ENCODE measurements at regions not wholly inside any gene's neighbourhood (a gene's known extent, or its start where the extent isn't known, plus 50 kb on each side); places are given as distances from the start of the nearest gene placed in this dataset.

DNA sequence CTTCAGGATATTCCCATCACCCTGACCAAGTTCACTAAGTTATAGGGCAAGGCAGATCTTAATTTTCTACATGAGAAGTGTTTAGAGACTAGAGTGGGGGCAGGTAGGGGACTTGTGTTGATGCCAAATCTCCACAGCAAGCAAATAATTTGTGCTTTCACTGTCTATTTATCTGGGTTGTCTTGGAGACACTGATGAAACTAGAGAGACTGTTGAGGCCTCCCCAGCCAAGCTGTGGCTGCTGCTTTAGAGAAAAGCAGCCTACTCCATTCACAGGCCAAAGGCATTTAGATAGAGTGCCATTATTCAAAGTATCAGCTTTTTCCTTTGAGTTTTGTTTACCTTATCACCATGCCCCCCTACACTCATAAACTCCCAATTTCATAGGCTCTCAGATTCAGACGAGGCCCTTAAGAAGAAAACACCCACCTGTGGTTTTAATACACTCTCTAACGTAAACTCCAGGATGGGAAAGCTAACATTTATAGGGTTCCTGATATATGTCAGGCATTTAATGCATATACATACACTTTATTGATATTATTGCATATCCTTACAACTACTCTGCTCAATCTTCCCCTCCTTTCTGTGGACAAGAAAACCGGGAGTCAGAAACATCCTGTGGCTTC lies 130.4 kb upstream of the FOXB1 start:
- Histone ChIP-seq H3K9me3 (ENCODE audit: insufficient read depth, low read length, severe bottlenecking) (no peaks in the 10 kb centered on the region), H3K4me3 (ENCODE audit: low read depth in 1 of 2, low read length in 2 of 2) (no peak overlapping the region), H2AFZ (ENCODE audit: low read depth, low read length) (no peak overlapping the region), H4K20me1 (ENCODE audit: insufficient read depth, low read length) (no peaks in the 10 kb centered on the region), H3K4me1 (ENCODE audit: insufficient read depth, low read length) (no peaks in the 10 kb centered on the region), H3K36me3 (ENCODE audit: insufficient read depth, low read length) (no peaks in the 10 kb centered on the region), H3K79me2 (ENCODE audit: insufficient read depth, low read length) (no peaks in the 10 kb centered on the region), H3K4me2 (ENCODE audit: insufficient read depth, low read length) (no peak overlapping the region), H3K27ac (ENCODE audit: low read length) (no peak overlapping the region), H3K9ac (ENCODE audit: low read depth, low read length) (no peak overlapping the region), H3K27me3 (ENCODE audit: insufficient read depth, low read length, poor library complexity) (no peaks in the 10 kb centered on the region)
- TF ChIP-seq, protein P1, sequence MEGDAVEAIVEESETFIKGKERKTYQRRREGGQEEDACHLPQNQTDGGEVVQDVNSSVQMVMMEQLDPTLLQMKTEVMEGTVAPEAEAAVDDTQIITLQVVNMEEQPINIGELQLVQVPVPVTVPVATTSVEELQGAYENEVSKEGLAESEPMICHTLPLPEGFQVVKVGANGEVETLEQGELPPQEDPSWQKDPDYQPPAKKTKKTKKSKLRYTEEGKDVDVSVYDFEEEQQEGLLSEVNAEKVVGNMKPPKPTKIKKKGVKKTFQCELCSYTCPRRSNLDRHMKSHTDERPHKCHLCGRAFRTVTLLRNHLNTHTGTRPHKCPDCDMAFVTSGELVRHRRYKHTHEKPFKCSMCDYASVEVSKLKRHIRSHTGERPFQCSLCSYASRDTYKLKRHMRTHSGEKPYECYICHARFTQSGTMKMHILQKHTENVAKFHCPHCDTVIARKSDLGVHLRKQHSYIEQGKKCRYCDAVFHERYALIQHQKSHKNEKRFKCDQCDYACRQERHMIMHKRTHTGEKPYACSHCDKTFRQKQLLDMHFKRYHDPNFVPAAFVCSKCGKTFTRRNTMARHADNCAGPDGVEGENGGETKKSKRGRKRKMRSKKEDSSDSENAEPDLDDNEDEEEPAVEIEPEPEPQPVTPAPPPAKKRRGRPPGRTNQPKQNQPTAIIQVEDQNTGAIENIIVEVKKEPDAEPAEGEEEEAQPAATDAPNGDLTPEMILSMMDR (IDR thresholded peaks at IDR 0.05; ENCODE audit: borderline replicate concordance, extremely low read depth, low read length, poor library complexity, severe bottlenecking) = no peak
- no peak for TF ChIP-seq EZH2 (IDR thresholded peaks at IDR 0.05; ENCODE audit: borderline replicate concordance, low read depth, low read length, severe bottlenecking)
- DNase-seq (no peak), ATAC-seq (ENCODE audit: insufficient read depth, low read depth) (no peak)

DNA sequence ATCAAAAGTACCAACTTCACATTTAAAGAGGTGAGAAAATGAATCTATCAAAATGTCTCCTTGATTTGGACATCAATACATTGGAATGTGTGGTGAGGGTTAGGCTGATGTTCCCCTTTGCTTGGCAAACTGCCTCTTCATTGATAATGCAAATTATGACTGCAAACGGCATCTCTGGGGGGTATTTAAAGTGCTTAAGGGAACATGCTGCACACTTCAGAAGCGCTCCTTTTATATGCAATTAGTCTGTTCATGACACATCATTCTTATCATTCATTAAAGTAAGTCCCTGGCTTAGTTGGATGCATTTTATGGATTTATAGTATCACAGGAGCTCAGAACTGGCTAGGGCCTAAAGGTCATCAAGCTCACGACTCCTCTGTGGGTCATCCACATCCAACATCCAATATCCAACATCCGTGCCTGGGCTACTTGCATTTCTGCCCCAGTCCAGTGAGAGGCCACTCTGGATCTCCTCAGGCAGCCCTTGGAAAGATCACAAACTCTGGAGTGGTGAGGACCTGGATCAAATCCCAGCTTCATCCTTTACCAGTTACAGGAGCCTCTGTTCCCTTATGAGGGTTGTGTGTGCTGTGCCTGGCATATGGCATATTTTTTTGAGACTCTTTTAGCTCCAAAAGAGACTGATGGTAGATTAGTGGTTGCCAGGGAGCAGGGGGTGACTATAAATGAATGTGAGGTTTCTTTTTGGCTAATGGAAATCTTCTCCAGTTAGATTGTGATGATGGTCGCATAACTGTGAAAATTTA lies 136.8 kb upstream of the FOXB1 start:
- no peak for TF ChIP-seq EZH2 (IDR thresholded peaks at IDR 0.05; ENCODE audit: borderline replicate concordance, low read depth, low read length, severe bottlenecking)
- TF ChIP-seq, protein P1 (IDR thresholded peaks at IDR 0.05; ENCODE audit: borderline replicate concordance, extremely low read depth, low read length, poor library complexity, severe bottlenecking) = no peak
- Histone ChIP-seq H3K4me3 (ENCODE audit: low read depth in 1 of 2, low read length in 2 of 2) (no peak overlapping the region), H3K27ac (ENCODE audit: low read length) (no peak overlapping the region), H4K20me1 (ENCODE audit: insufficient read depth, low read length) (no peaks in the 10 kb centered on the region), H2AFZ (ENCODE audit: low read depth, low read length) (no peak overlapping the region), H3K9ac (ENCODE audit: low read depth, low read length) (no peak overlapping the region), H3K79me2 (ENCODE audit: insufficient read depth, low read length) (no peaks in the 10 kb centered on the region), H3K9me3 (ENCODE audit: insufficient read depth, low read length, severe bottlenecking) (no peaks in the 10 kb centered on the region), H3K27me3 (ENCODE audit: insufficient read depth, low read length, poor library complexity) (no peaks in the 10 kb centered on the region), H3K4me1 (ENCODE audit: insufficient read depth, low read length) (no peaks in the 10 kb centered on the region), H3K4me2 (ENCODE audit: insufficient read depth, low read length) (no peak overlapping the region), H3K36me3 (ENCODE audit: insufficient read depth, low read length) (no peaks in the 10 kb centered on the region)
- DNase-seq (no peak), ATAC-seq (ENCODE audit: insufficient read depth, low read depth) (no peak)

DNA sequence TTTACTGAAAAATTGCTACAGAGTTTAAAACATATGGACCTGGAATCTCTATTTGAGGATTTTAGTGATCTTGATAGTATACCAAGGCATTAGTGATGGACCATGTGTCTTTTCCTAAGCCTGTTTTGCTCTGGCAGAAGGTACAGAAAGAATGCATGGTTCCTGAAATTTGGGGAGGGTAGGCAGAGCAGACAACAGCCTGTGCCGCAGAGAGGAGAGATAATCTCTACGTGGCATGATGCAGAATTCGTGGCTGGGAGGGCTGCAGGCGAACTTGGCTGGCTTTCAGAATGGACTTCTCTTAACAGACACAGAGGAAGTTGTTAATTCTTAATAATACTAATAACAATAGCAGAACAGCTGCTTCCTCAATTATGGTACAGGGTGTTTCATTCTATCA lies 137.5 kb upstream of the FOXB1 start:
- H4K20me1 ChIP-seq (ENCODE audit: insufficient read depth, low read length) = no peaks in the 10 kb centered on the region
- no peaks in the 10 kb centered on the region for H3K9me3 ChIP-seq (ENCODE audit: insufficient read depth, low read length, severe bottlenecking)
- ATAC-seq (ENCODE audit: insufficient read depth, low read depth) = no peak
- H3K4me3 ChIP-seq (ENCODE audit: low read depth in 1 of 2, low read length in 2 of 2) = no peak overlapping the region
- no peak for TF ChIP-seq EZH2 (IDR thresholded peaks at IDR 0.05; ENCODE audit: borderline replicate concordance, low read depth, low read length, severe bottlenecking)
- TF ChIP-seq, protein P1 (IDR thresholded peaks at IDR 0.05; ENCODE audit: borderline replicate concordance, extremely low read depth, low read length, poor library complexity, severe bottlenecking) = no peak
- no peak overlapping the region for H3K4me2 ChIP-seq (ENCODE audit: insufficient read depth, low read length)
- H3K27ac ChIP-seq (ENCODE audit: low read length) = no peak overlapping the region
- no peaks in the 10 kb centered on the region for H3K36me3 ChIP-seq (ENCODE audit: insufficient read depth, low read length)
- DNase-seq = no peak
- H3K27me3 ChIP-seq (ENCODE audit: insufficient read depth, low read length, poor library complexity) = no peaks in the 10 kb centered on the region
- H3K4me1 ChIP-seq (ENCODE audit: insufficient read depth, low read length) = no peaks in the 10 kb centered on the region
- H2AFZ ChIP-seq (ENCODE audit: low read depth, low read length) = no peak overlapping the region
- H3K79me2 ChIP-seq (ENCODE audit: insufficient read depth, low read length) = no peaks in the 10 kb centered on the region
- no peak overlapping the region for H3K9ac ChIP-seq (ENCODE audit: low read depth, low read length)
